GM13977 (cell line): ENCODE measurements at regions not wholly inside any gene's neighbourhood (a gene's known extent, or its start where the extent isn't known, plus 50 kb on each side); places are given as distances from the start of the nearest gene placed in this dataset.

Experiments
- DNase-seq: peaks from one replicate; pipeline ENCODE4 v3.0.0; 2012; ENCODE audit warnings: low spot score
- CTCF ChIP-seq: IDR thresholded peaks from 2 replicates; pipeline ENCODE4 v1.5.1; 2012; ENCODE audit warnings: mild to moderate bottlenecking, control low read depth; ENCODE audit not compliant: insufficient read depth; ENCODE audit errors: extremely low read depth, missing control alignments
- in situ Hi-C: fragments of 300-500 bp; cut with MboI; formaldehyde crosslinking; loops from one replicate; pipeline ENCODE4 v1.12.0; 2022; ENCODE audit warnings: low sequenced_read_pairs, low pct_unique_long_range_greater_than_20kb, mixed read lengths, inconsistent platforms; ENCODE audit not compliant: unreplicated experiment

DNA sequence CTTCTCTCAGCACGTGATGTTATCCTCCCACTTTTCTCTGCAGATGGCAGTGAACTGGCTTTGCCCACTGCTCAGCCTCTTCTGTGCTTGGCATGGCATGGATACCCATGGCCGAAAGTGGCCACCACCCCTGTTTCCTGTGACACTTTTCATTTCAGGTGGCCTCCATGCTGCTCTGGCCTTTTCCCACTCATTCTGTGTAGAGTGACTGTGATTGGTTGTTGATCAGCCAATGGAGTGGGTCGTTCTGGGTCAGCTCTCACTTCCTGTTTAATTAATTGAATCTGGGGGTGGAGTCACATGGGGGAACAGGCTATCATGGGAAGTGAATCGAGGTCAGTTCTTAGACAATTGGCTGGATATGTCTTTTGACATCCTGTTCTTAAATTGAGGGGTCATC lies 350.1 kb upstream of the EEF2KMT start:
- in situ Hi-C loops, result no loop called here
- no peak for TF ChIP-seq CTCF
- no peak for DNase-seq

GRCh38 chr16:5446623-5447240 lies 349.1 kb upstream of the EEF2KMT start:
- in situ Hi-C loops, result no loop called here
- no peak for TF ChIP-seq CTCF
- DNase-seq, result no peak

DNA sequence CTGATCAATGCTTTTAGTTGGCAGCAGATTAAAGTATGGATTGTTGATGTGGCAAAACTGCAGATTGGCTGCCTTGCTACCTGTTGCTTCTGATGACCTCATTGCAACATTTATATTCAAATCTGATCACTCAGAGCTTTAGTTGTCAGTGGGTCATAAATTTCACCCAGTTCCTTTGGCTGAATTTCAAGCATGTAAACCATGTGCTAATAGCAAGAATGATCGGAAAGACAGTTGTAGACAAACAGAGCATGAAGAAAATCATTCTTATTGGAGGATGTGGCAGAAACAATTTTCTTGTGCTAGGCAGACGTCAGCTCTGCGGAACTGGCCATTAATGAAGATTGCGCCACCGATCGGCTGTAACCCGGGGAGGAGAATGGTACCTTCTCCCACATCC lies 346.6 kb upstream of the EEF2KMT start:
- TF ChIP-seq CTCF, result no peak
- DNase-seq, result no peak
- in situ Hi-C loops, result no loop called here

DNA sequence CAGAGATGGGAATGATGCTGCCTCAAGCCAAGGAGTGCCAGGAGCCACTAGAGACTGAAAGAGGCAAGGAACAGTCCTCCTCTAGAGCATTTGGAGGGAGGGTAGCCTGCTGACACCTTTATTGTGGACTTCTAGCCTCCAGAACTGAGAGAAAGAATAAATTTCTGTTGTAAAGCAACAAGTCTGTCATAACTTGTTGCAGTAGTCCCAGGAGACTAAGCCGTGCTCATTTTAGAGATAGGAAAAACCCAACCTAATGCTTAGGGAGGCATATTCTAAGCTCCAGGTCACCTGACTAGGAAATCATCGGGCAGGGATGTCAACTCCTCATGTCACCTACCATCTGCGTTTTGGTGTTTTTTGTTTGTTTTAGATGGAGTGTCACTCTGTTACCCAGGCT lies 345.4 kb upstream of the EEF2KMT start:
- in situ Hi-C loops, result no loop called here
- TF ChIP-seq CTCF, result no peak
- no peak for DNase-seq

DNA sequence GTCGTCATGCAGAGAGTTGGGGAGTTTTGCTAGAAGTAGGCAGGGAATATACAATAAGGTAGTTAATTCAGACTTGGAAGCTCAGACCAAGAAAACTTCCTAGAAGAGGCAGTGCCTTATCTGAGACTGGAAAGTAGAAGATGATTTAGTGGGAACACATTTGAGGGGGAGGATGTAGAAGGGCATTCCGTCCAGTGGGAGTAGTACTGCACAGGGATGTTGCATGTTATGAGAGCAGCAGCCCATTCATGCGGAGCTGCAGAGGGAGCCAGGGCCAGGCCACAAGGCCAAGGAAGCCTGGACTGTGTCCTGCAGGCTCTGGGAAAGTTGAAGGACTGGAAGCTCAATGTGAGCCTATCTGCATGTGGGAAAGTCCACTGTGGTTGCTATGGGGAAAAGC lies 344.5 kb upstream of the EEF2KMT start:
- DNase-seq, result no peak
- in situ Hi-C loops, result no loop called here
- no peak for TF ChIP-seq CTCF

DNA sequence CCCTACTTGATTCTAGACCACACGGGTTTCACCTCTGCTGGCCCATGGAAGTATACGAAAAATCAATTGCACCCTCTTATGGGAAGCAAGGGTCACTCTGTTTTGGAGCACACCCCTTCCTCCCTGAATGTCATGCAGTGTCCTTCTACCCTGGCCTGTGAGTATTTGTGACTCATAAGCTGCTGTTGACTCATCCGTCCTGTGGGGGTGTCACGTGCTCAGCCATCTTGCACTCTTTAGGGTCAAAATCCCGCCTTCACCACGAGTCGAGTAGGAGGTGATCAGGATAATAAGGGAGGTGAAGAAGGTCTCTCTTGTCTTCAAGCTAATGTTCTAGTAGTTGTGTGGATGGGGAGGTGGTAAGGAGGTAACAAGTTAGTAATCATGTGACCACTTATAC lies 341.0 kb upstream of the EEF2KMT start:
- in situ Hi-C loops, result no loop called here
- no peak for DNase-seq
- TF ChIP-seq CTCF, result no peak

DNA sequence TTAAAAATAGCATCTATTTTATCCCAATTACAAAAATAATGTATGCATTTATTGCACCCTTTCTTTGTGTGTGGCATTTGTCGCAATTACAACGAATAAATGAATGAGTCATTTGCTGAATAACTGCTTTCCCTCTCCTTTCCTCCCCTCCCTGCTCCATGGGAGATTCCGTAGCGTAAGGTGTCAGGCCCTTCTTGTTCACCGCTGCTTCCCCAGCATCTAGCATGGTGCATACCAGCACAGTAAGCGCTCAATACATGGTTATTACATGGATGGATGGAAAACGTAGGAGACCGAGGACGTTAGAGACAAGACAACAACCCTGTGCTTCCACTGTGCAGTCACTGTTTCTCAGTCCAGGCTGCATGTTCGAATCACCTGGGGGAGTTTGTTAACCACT lies 336.0 kb upstream of the EEF2KMT start:
- in situ Hi-C loops, result no loop called here
- no peak for DNase-seq
- no peak for TF ChIP-seq CTCF
